ENCODE measurements at regions not wholly inside any gene's neighbourhood (a gene's known extent, or its start where the extent isn't known, plus 50 kb on each side); places are given as distances from the start of the nearest gene placed in this dataset.

- no peak for TF ChIP-seq CTCF (conservative IDR thresholded peaks at IDR 0.05)
- TF ChIP-seq ZFX (IDR thresholded peaks at IDR 0.05): no peak
These were observed 335.3 kb upstream of the NT5E start for GRCh38 chr6:85114581-85114935.

Measured in C4-2B (cell line).